ENCODE measurements at regions not wholly inside any gene's neighbourhood (a gene's known extent, or its start where the extent isn't known, plus 50 kb on each side); places are given as distances from the start of the nearest gene placed in this dataset.
"Not testable (repeated sequence)": the region's sequence is repeated elsewhere in the genome, so short reads cannot be mapped to it uniquely, and the experiment has no call there.

GRCh38 chr4:147247579-147247978, 233.3 kb upstream of the EDNRA start:
- no peaks in the 10 kb centered on the region for H3K4me1 Mint-ChIP-seq (ENCODE audit: low read depth)
- no peaks in the 10 kb centered on the region for H3K27me3 Mint-ChIP-seq
- H3K4me3 Mint-ChIP-seq: no peak overlapping the region
- H3K27ac Mint-ChIP-seq: no peak overlapping the region
- H3K36me3 Mint-ChIP-seq (ENCODE audit: low read depth): no peaks in the 10 kb centered on the region
- H3K9me3 Mint-ChIP-seq: no peaks in the 10 kb centered on the region

GRCh38 chr4:147250062-147250461, 230.8 kb upstream of the EDNRA start:
- Mint-ChIP-seq H3K27me3 (no peaks in the 10 kb centered on the region), H3K27ac (no peak overlapping the region), H3K4me3 (no peak overlapping the region), H3K36me3 (ENCODE audit: low read depth) (no peaks in the 10 kb centered on the region), H3K9me3 (peaks cover 4% of the 10 kb centered on the region), H3K4me1 (ENCODE audit: low read depth) (no peaks in the 10 kb centered on the region)

GRCh38 chr4:147255268-147255667, 225.6 kb upstream of the EDNRA start:
- H3K27me3 Mint-ChIP-seq; H3K27ac Mint-ChIP-seq; H3K4me1 Mint-ChIP-seq (ENCODE audit: low read depth); H3K36me3 Mint-ChIP-seq (ENCODE audit: low read depth); H3K4me3 Mint-ChIP-seq: not testable (repeated sequence)
- peaks cover 14% of the 10 kb centered on the region for H3K9me3 Mint-ChIP-seq

- H3K4me3 Mint-ChIP-seq; H3K27ac Mint-ChIP-seq; H3K4me1 Mint-ChIP-seq (ENCODE audit: low read depth); H3K36me3 Mint-ChIP-seq (ENCODE audit: low read depth); H3K27me3 Mint-ChIP-seq: not testable (repeated sequence)
- peaks cover 12% of the 10 kb centered on the region for H3K9me3 Mint-ChIP-seq
Observed at GRCh38 chr4:147259271-147259670, 221.6 kb upstream of the EDNRA start.

GRCh38 chr4:147284256-147284835, 196.6 kb upstream of the EDNRA start:
- Mint-ChIP-seq H3K4me1 (ENCODE audit: low read depth) (no peaks in the 10 kb centered on the region), H3K4me3 (no peak overlapping the region), H3K27ac (no peak overlapping the region), H3K36me3 (ENCODE audit: low read depth) (no peaks in the 10 kb centered on the region), H3K27me3 (no peaks in the 10 kb centered on the region), H3K9me3 (peaks cover 9% of the 10 kb centered on the region)

GRCh38 chr4:147284935-147285334, 196.0 kb upstream of the EDNRA start:
- H3K9me3 Mint-ChIP-seq: peaks cover 9% of the 10 kb centered on the region
- H3K36me3 Mint-ChIP-seq (ENCODE audit: low read depth): no peaks in the 10 kb centered on the region
- no peaks in the 10 kb centered on the region for H3K4me1 Mint-ChIP-seq (ENCODE audit: low read depth)
- no peak overlapping the region for H3K4me3 Mint-ChIP-seq
- no peak overlapping the region for H3K27ac Mint-ChIP-seq
- H3K27me3 Mint-ChIP-seq: no peaks in the 10 kb centered on the region

GRCh38 chr4:147285751-147286150, 195.1 kb upstream of the EDNRA start:
- no peak overlapping the region for H3K27ac Mint-ChIP-seq
- H3K4me3 Mint-ChIP-seq: no peak overlapping the region
- peaks cover 5% of the 10 kb centered on the region for H3K9me3 Mint-ChIP-seq
- H3K4me1 Mint-ChIP-seq (ENCODE audit: low read depth): no peaks in the 10 kb centered on the region
- H3K27me3 Mint-ChIP-seq: no peaks in the 10 kb centered on the region
- H3K36me3 Mint-ChIP-seq (ENCODE audit: low read depth): no peaks in the 10 kb centered on the region

GRCh38 chr4:147286846-147287587, 193.9 kb upstream of the EDNRA start:
- H3K9me3 Mint-ChIP-seq: peaks cover 5% of the 10 kb centered on the region
- no peak overlapping the region for H3K27ac Mint-ChIP-seq
- H3K4me3 Mint-ChIP-seq: no peak overlapping the region
- no peaks in the 10 kb centered on the region for H3K4me1 Mint-ChIP-seq (ENCODE audit: low read depth)
- H3K36me3 Mint-ChIP-seq (ENCODE audit: low read depth): no peaks in the 10 kb centered on the region
- H3K27me3 Mint-ChIP-seq: no peaks in the 10 kb centered on the region

GRCh38 chr4:147287588-147287890, 193.4 kb upstream of the EDNRA start:
- Mint-ChIP-seq H3K36me3 (ENCODE audit: low read depth) (no peaks in the 10 kb centered on the region), H3K27ac (no peak overlapping the region), H3K27me3 (no peaks in the 10 kb centered on the region), H3K4me3 (no peak overlapping the region), H3K9me3 (peaks cover 5% of the 10 kb centered on the region), H3K4me1 (ENCODE audit: low read depth) (no peaks in the 10 kb centered on the region)

GRCh38 chr4:147288512-147288911, 192.4 kb upstream of the EDNRA start:
- H3K4me3 Mint-ChIP-seq: no peak overlapping the region
- no peak overlapping the region for H3K27ac Mint-ChIP-seq
- no peaks in the 10 kb centered on the region for H3K4me1 Mint-ChIP-seq (ENCODE audit: low read depth)
- H3K27me3 Mint-ChIP-seq: no peaks in the 10 kb centered on the region
- peaks cover 5% of the 10 kb centered on the region for H3K9me3 Mint-ChIP-seq
- no peaks in the 10 kb centered on the region for H3K36me3 Mint-ChIP-seq (ENCODE audit: low read depth)

- Mint-ChIP-seq H3K9me3 (peaks cover 5% of the 10 kb centered on the region), H3K27ac (no peak overlapping the region), H3K4me3 (no peak overlapping the region), H3K27me3 (no peaks in the 10 kb centered on the region), H3K4me1 (ENCODE audit: low read depth) (no peaks in the 10 kb centered on the region), H3K36me3 (ENCODE audit: low read depth) (no peaks in the 10 kb centered on the region)
Observed at GRCh38 chr4:147289181-147289580, 191.7 kb upstream of the EDNRA start.

- H3K27ac Mint-ChIP-seq; H3K4me3 Mint-ChIP-seq; H3K36me3 Mint-ChIP-seq (ENCODE audit: low read depth); H3K4me1 Mint-ChIP-seq (ENCODE audit: low read depth); H3K27me3 Mint-ChIP-seq; H3K9me3 Mint-ChIP-seq: not testable (repeated sequence)
Observed at GRCh38 chr4:147292604-147293313, 188.1 kb upstream of the EDNRA start.

- H3K4me1 Mint-ChIP-seq (ENCODE audit: low read depth); H3K4me3 Mint-ChIP-seq; H3K27me3 Mint-ChIP-seq; H3K27ac Mint-ChIP-seq; H3K36me3 Mint-ChIP-seq (ENCODE audit: low read depth); H3K9me3 Mint-ChIP-seq: not testable (repeated sequence)
Observed at GRCh38 chr4:147293314-147293677, 187.6 kb upstream of the EDNRA start.

GRCh38 chr4:147299205-147299604, 181.7 kb upstream of the EDNRA start:
- no peak overlapping the region for H3K4me3 Mint-ChIP-seq
- no peak overlapping the region for H3K27ac Mint-ChIP-seq
- no peaks in the 10 kb centered on the region for H3K36me3 Mint-ChIP-seq (ENCODE audit: low read depth)
- H3K9me3 Mint-ChIP-seq: peaks cover 6% of the 10 kb centered on the region
- H3K4me1 Mint-ChIP-seq (ENCODE audit: low read depth): no peaks in the 10 kb centered on the region
- no peaks in the 10 kb centered on the region for H3K27me3 Mint-ChIP-seq

GRCh38 chr4:147303174-147303872, 177.6 kb upstream of the EDNRA start:
- H3K4me3 Mint-ChIP-seq: no peak overlapping the region

More at GRCh38 chr4:147303174-147303872, 177.6 kb upstream of the EDNRA start:
- no peaks in the 10 kb centered on the region for H3K27me3 Mint-ChIP-seq
- H3K36me3 Mint-ChIP-seq (ENCODE audit: low read depth): no peaks in the 10 kb centered on the region
- no peaks in the 10 kb centered on the region for H3K9me3 Mint-ChIP-seq
- H3K27ac Mint-ChIP-seq: no peak overlapping the region
- H3K4me1 Mint-ChIP-seq (ENCODE audit: low read depth): no peaks in the 10 kb centered on the region

Measured in stimulated activated naive CD8-positive, alpha-beta T cell treated with anti-CD3 and anti-CD28 coated beads, Interleukin-15, Interleukin-2, amounts not matched to agents 100 ng/mL and 50 ng/mL, for 24 hours (primary cell).